HUES48 (cell line): ENCODE measurements at regions not wholly inside any gene's neighbourhood (a gene's known extent, or its start where the extent isn't known, plus 50 kb on each side); places are given as distances from the start of the nearest gene placed in this dataset.

Experiments used
- H3K27ac ChIP-seq: one replicate; pipeline ENCODE4 v1.7.0; 2013; ENCODE audit warnings: low read depth, low read length, inconsistent platforms
- H3K27me3 ChIP-seq: 2 replicates; pipeline ENCODE4 v1.6.1; 2013; ENCODE audit warnings: mild to moderate bottlenecking, low read length; ENCODE audit not compliant: control insufficient read depth, insufficient read depth
- H3K36me3 ChIP-seq: 2 replicates; pipeline ENCODE4 v1.6.1; 2013; ENCODE audit warnings: low read length; ENCODE audit not compliant: control insufficient read depth, insufficient read depth
- H3K4me1 ChIP-seq: 2 replicates; pipeline ENCODE4 v1.6.1; 2013; ENCODE audit warnings: mild to moderate bottlenecking, low read length; ENCODE audit not compliant: control insufficient read depth, insufficient read depth
- H3K4me3 ChIP-seq: 2 replicates; pipeline ENCODE4 v1.5.1; 2013; ENCODE audit warnings: mild to moderate bottlenecking, low read depth, low read length
- H3K9ac ChIP-seq: 2 replicates; pipeline ENCODE4 v1.6.1; 2013; ENCODE audit warnings: mild to moderate bottlenecking, low read depth, low read length, moderate library complexity
- H3K9me3 ChIP-seq: 2 replicates; pipeline ENCODE4 v1.6.1; 2013; ENCODE audit warnings: low read length; ENCODE audit not compliant: control insufficient read depth, insufficient read depth

GRCh38 chr12:28898038-28898437 is 251.0 kb upstream of the FAR2 start:
- H3K27me3 ChIP-seq, result no peaks in the 10 kb centered on the region
- no peak overlapping the region for H3K4me3 ChIP-seq
- H3K9ac ChIP-seq, result no peak overlapping the region
- H3K4me1 ChIP-seq, result no peaks in the 10 kb centered on the region
- peaks cover 5% of the 10 kb centered on the region; the same call in 1 of the 2 replicates for H3K9me3 ChIP-seq
- H3K27ac ChIP-seq, result no peak overlapping the region
- no peaks in the 10 kb centered on the region for H3K36me3 ChIP-seq

GRCh38 chr12:28899951-28900350 is 249.1 kb upstream of the FAR2 start:
- no peak overlapping the region for H3K27ac ChIP-seq
- H3K27me3 ChIP-seq, result no peaks in the 10 kb centered on the region
- no peaks in the 10 kb centered on the region for H3K4me1 ChIP-seq
- no peaks in the 10 kb centered on the region for H3K36me3 ChIP-seq
- no peak overlapping the region for H3K9ac ChIP-seq
- H3K4me3 ChIP-seq, result no peak overlapping the region
- H3K9me3 ChIP-seq, result peaks cover 5% of the 10 kb centered on the region; the same call in 1 of the 2 replicates

- Histone ChIP-seq H3K9me3 (peaks cover 5% of the 10 kb centered on the region; the same call in 1 of the 2 replicates), H3K36me3 (no peaks in the 10 kb centered on the region), H3K27me3 (no peaks in the 10 kb centered on the region), H3K4me3 (no peak overlapping the region), H3K9ac (no peak overlapping the region), H3K27ac (no peak overlapping the region), H3K4me1 (no peaks in the 10 kb centered on the region)
These were observed 243.7 kb upstream of the FAR2 start for GRCh38 chr12:28905220-28905955.

- H3K27me3 ChIP-seq, result no peaks in the 10 kb centered on the region
- peaks cover 17% of the 10 kb centered on the region for H3K9me3 ChIP-seq
- H3K4me3 ChIP-seq, result no peak overlapping the region
- H3K36me3 ChIP-seq, result no peaks in the 10 kb centered on the region
- no peak overlapping the region for H3K27ac ChIP-seq
- H3K4me1 ChIP-seq, result no peaks in the 10 kb centered on the region
- no peak overlapping the region for H3K9ac ChIP-seq
These were observed 240.4 kb upstream of the FAR2 start for GRCh38 chr12:28908646-28909045.

GRCh38 chr12:28909291-28909690 is 239.8 kb upstream of the FAR2 start:
- no peaks in the 10 kb centered on the region for H3K27me3 ChIP-seq
- no peaks in the 10 kb centered on the region for H3K4me1 ChIP-seq
- no peak overlapping the region for H3K27ac ChIP-seq
- no peaks in the 10 kb centered on the region for H3K36me3 ChIP-seq
- no peak overlapping the region for H3K9ac ChIP-seq
- H3K4me3 ChIP-seq, result no peak overlapping the region
- H3K9me3 ChIP-seq, result peaks cover 22% of the 10 kb centered on the region

- Histone ChIP-seq H3K4me3 (no peak overlapping the region), H3K4me1 (no peaks in the 10 kb centered on the region), H3K9me3 (peaks cover 6% of the 10 kb centered on the region; the same call in 1 of the 2 replicates), H3K9ac (no peak overlapping the region), H3K36me3 (no peaks in the 10 kb centered on the region), H3K27me3 (no peaks in the 10 kb centered on the region), H3K27ac (no peak overlapping the region)
These were observed 223.2 kb upstream of the FAR2 start for GRCh38 chr12:28925719-28926376.

- Histone ChIP-seq H3K27me3 (no peaks in the 10 kb centered on the region), H3K9ac (no peak overlapping the region), H3K9me3 (no peaks in the 10 kb centered on the region), H3K36me3 (no peaks in the 10 kb centered on the region), H3K27ac (no peak overlapping the region), H3K4me1 (no peaks in the 10 kb centered on the region), H3K4me3 (no peak overlapping the region)
These were observed 218.4 kb upstream of the FAR2 start for GRCh38 chr12:28930704-28931103.

GRCh38 chr12:28933176-28933575 is 215.9 kb upstream of the FAR2 start:
- no peaks in the 10 kb centered on the region for H3K4me1 ChIP-seq
- H3K27ac ChIP-seq, result no peak overlapping the region
- H3K4me3 ChIP-seq, result no peak overlapping the region
- H3K36me3 ChIP-seq, result no peaks in the 10 kb centered on the region
- no peak overlapping the region for H3K9ac ChIP-seq
- no peaks in the 10 kb centered on the region for H3K9me3 ChIP-seq
- no peaks in the 10 kb centered on the region for H3K27me3 ChIP-seq

- Histone ChIP-seq H3K36me3 (no peaks in the 10 kb centered on the region), H3K9me3 (no peaks in the 10 kb centered on the region), H3K27ac (no peak overlapping the region), H3K27me3 (no peaks in the 10 kb centered on the region), H3K4me1 (no peaks in the 10 kb centered on the region), H3K4me3 (no peak overlapping the region), H3K9ac (no peak overlapping the region)
These were observed 215.1 kb upstream of the FAR2 start for GRCh38 chr12:28933864-28934527.

- no peaks in the 10 kb centered on the region for H3K4me1 ChIP-seq
- H3K27ac ChIP-seq, result no peak overlapping the region
- H3K27me3 ChIP-seq, result no peaks in the 10 kb centered on the region
- no peaks in the 10 kb centered on the region for H3K36me3 ChIP-seq
- H3K9me3 ChIP-seq, result no peaks in the 10 kb centered on the region
- H3K9ac ChIP-seq, result no peak overlapping the region
- H3K4me3 ChIP-seq, result no peak overlapping the region
These were observed 212.9 kb upstream of the FAR2 start for GRCh38 chr12:28936221-28936620.

- no peak overlapping the region for H3K27ac ChIP-seq
- H3K4me1 ChIP-seq, result no peaks in the 10 kb centered on the region
- no peak overlapping the region for H3K9ac ChIP-seq
- no peak overlapping the region for H3K4me3 ChIP-seq
- H3K27me3 ChIP-seq, result no peaks in the 10 kb centered on the region
- no peaks in the 10 kb centered on the region for H3K36me3 ChIP-seq
- H3K9me3 ChIP-seq, result no peaks in the 10 kb centered on the region
These were observed 212.4 kb upstream of the FAR2 start for GRCh38 chr12:28936711-28937110.
